ENCODE measurements at regions not wholly inside any gene's neighbourhood (a gene's known extent, or its start where the extent isn't known, plus 50 kb on each side); places are given as distances from the start of the nearest gene placed in this dataset.

GRCh38 chr10:47222461-47222860 is 77.5 kb upstream of the GDF10 start:
- TF ChIP-seq CTCF (IDR thresholded peaks at IDR 0.05; ENCODE audit: unreplicated experiment) = no peak
- DNase-seq (ENCODE audit: unreplicated experiment) = no peak
- Mint-ChIP-seq H3K4me1 (ENCODE audit: insufficient read depth, unreplicated experiment) (no peaks in the 10 kb centered on the region), H3K4me3 (ENCODE audit: unreplicated experiment) (no peak overlapping the region), H3K27me3 (ENCODE audit: insufficient read depth, unreplicated experiment) (no peaks in the 10 kb centered on the region), H3K27ac (ENCODE audit: low read depth, unreplicated experiment) (no peak overlapping the region), H3K36me3 (ENCODE audit: insufficient read depth, unreplicated experiment) (no peaks in the 10 kb centered on the region), H3K9me3 (ENCODE audit: unreplicated experiment) (no peaks in the 10 kb centered on the region)
- ChIA-PET POLR2A (no interaction called here), CTCF (interaction anchor here (0.6 to 1.2 kb wide), 2 partner anchors 11 to 193 kb away, joined by 3 read pairs; no protein-coding TSS in a partner anchor)
- no TSS peak for BruUV-seq (replicated peaks)
- intact Hi-C loops (cut with micrococcal nuclease) = no loop called here

GRCh38 chr10:47223236-47223635 is 76.8 kb upstream of the GDF10 start:
- Mint-ChIP-seq H3K4me3 (ENCODE audit: unreplicated experiment) (no peak overlapping the region), H3K4me1 (ENCODE audit: insufficient read depth, unreplicated experiment) (no peaks in the 10 kb centered on the region), H3K9me3 (ENCODE audit: unreplicated experiment) (no peaks in the 10 kb centered on the region), H3K27me3 (ENCODE audit: insufficient read depth, unreplicated experiment) (no peaks in the 10 kb centered on the region), H3K27ac (ENCODE audit: low read depth, unreplicated experiment) (no peak overlapping the region), H3K36me3 (ENCODE audit: insufficient read depth, unreplicated experiment) (no peaks in the 10 kb centered on the region)
- POLR2A ChIA-PET = no interaction called here
- BruUV-seq (replicated peaks) = no TSS peak
- DNase-seq (ENCODE audit: unreplicated experiment) = no peak
- CTCF ChIA-PET = interaction anchor here (1.2 kb wide), 1 partner anchor 12 kb away, joined by 3 read pairs; no protein-coding TSS in a partner anchor
- TF ChIP-seq CTCF (IDR thresholded peaks at IDR 0.05; ENCODE audit: unreplicated experiment) = no peak
- intact Hi-C loops (cut with micrococcal nuclease) = no loop called here

DNA sequence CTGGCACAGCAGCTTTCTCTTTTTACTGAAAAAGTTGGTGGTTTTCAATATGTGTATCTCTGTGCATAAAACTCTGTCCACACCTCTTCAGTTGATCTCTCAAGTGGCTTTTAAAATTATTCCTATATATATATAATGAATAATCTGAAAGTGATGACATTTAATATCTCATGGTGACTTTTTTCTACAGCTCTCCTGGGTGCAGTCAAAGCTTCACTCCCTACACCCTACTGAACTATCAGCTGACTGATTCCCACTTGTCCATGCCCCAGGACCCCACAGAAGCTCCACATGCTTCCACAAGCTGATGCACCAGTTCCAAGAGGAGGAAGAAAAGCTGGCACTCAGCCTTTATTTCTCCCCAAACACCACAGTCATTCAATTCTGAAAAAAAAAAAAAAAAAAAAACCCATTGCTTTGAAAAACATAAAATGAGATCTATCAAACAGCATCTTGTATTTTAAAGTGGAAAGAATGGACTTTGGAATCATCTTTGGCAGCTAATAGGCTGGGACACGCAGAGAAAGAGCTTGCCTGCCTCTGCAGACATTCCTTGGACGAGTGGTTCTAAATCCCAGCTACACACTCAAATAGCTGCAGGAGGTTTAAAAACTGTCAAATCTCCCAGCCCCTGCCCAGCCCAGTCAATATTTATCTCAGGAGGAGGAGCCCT is 75.3 kb upstream of the GDF10 start:
- ChIA-PET POLR2A (no interaction called here), CTCF (interaction anchor here (0.6 to 1.1 kb wide), 4 partner anchors 8 to 1605 kb away, joined by 3 to 5 read pairs (median 4); no protein-coding TSS in a partner anchor)
- intact Hi-C loops (cut with micrococcal nuclease) = no loop called here
- Mint-ChIP-seq H3K4me3 (ENCODE audit: unreplicated experiment) (no peak overlapping the region), H3K36me3 (ENCODE audit: insufficient read depth, unreplicated experiment) (no peaks in the 10 kb centered on the region), H3K4me1 (ENCODE audit: insufficient read depth, unreplicated experiment) (no peaks in the 10 kb centered on the region), H3K27me3 (ENCODE audit: insufficient read depth, unreplicated experiment) (peaks cover 11% of the 10 kb centered on the region), H3K9me3 (ENCODE audit: unreplicated experiment) (no peaks in the 10 kb centered on the region), H3K27ac (ENCODE audit: low read depth, unreplicated experiment) (no peak overlapping the region)
- TF ChIP-seq CTCF (IDR thresholded peaks at IDR 0.05; ENCODE audit: unreplicated experiment) = no peak
- BruUV-seq (replicated peaks) = no TSS peak
- no peak for DNase-seq (ENCODE audit: unreplicated experiment)

GRCh38 chr10:47225219-47225927 is 74.6 kb upstream of the GDF10 start:
- TF ChIP-seq CTCF (IDR thresholded peaks at IDR 0.05; ENCODE audit: unreplicated experiment) = no peak
- Mint-ChIP-seq H3K27me3 (ENCODE audit: insufficient read depth, unreplicated experiment) (peaks cover 11% of the 10 kb centered on the region), H3K36me3 (ENCODE audit: insufficient read depth, unreplicated experiment) (no peaks in the 10 kb centered on the region), H3K9me3 (ENCODE audit: unreplicated experiment) (no peaks in the 10 kb centered on the region), H3K27ac (ENCODE audit: low read depth, unreplicated experiment) (no peak overlapping the region), H3K4me1 (ENCODE audit: insufficient read depth, unreplicated experiment) (no peaks in the 10 kb centered on the region), H3K4me3 (ENCODE audit: unreplicated experiment) (no peak overlapping the region)
- ChIA-PET CTCF (interaction anchor here (0.6 to 1.1 kb wide), 4 partner anchors 9 to 1604 kb away, joined by 3 to 5 read pairs (median 4); no protein-coding TSS in a partner anchor), POLR2A (no interaction called here)
- intact Hi-C loops (cut with micrococcal nuclease) = no loop called here
- BruUV-seq (replicated peaks) = no TSS peak
- no peak for DNase-seq (ENCODE audit: unreplicated experiment)
